Endothelial cell of umbilical vein (primary cell): ENCODE measurements at regions not wholly inside any gene's neighbourhood (a gene's known extent, or its start where the extent isn't known, plus 50 kb on each side); places are given as distances from the start of the nearest gene placed in this dataset.

Source experiments
- BruUV-seq: library from RNA; stranded (reverse); fragments of 400-500 nt; replicated peaks from 2 replicates; lab custom pipeline; 2021; lab: Mats Ljungman, UMichigan
- CTCF ChIA-PET: fragments of 300-600, 350-600 bp; sonication (Branson Sonifier 250); formaldehyde crosslinking; loops from one replicate; lab custom pipeline; 2021; ENCODE audit warnings: antibody characterized with exemption, inconsistent platforms; lab: Charles Lee
- POLR2A ChIA-PET: fragments of 300-600, 350-600 bp; sonication (Branson Sonifier 250); formaldehyde crosslinking; loops from one replicate; lab custom pipeline; 2021; ENCODE audit warnings: antibody characterized with exemption, inconsistent platforms; lab: Charles Lee
- DNase-seq: peaks from one replicate; pipeline ENCODE4 v3.0.0-alpha.2; 2011; ENCODE audit warnings: low read depth, low spot score
- FAIRE-seq: peaks from 2 replicates; lab custom pipeline; 2011; peaks lifted over from hg19 to GRCh38; lab: Jason Lieb, UNC
- H2AFZ ChIP-seq: 2 replicates; pipeline ENCODE4 v1.6.0; 2012; ENCODE audit warnings: low read depth, low read length, control low read depth, inconsistent platforms
- H3K27ac ChIP-seq: 2 replicates; pipeline ENCODE4 v1.5.1; 2011; ENCODE audit warnings: low read depth, mild to moderate bottlenecking, control low read depth, low read length, moderate library complexity; ENCODE audit not compliant: insufficient read depth
- H3K27me3 ChIP-seq, 2 experiments: 2 replicates each; pipeline versions ENCODE4 v1.6.0 to v1.6.1; 2011; ENCODE audit warnings: low read length in 2 of 2, mixed read lengths in 1 of 2; ENCODE audit not compliant: control insufficient read depth in 2 of 2, insufficient read depth in 2 of 2
- H3K36me3 ChIP-seq, 2 experiments: 2 replicates in 1 of 2; 3 replicates in 1 of 2; pipeline ENCODE4 v1.5.1; 2011; ENCODE audit warnings: low read length in 2 of 2, mild to moderate bottlenecking in 1 of 2, moderate library complexity in 1 of 2; ENCODE audit not compliant: control insufficient read depth in 2 of 2, insufficient read depth in 2 of 2; ENCODE audit errors: extremely low read depth in 1 of 2
- H3K4me1 ChIP-seq: 3 replicates; pipeline ENCODE4 v1.5.1; 2011; ENCODE audit warnings: mild to moderate bottlenecking, low read length; ENCODE audit not compliant: control insufficient read depth, insufficient read depth; ENCODE audit errors: extremely low read depth
- H3K4me2 ChIP-seq: 2 replicates; pipeline ENCODE4 v1.6.1; 2011; ENCODE audit warnings: low read length, control low read depth, mixed read lengths; ENCODE audit not compliant: insufficient read depth
- H3K4me3 ChIP-seq, 3 experiments: fragments of 200-600 bp in 1 of 3; sonication (generic), shearing (Covaris generic) in 1 of 3; replicated peaks in 1 of 3; 2 replicates each; pipeline ENCODE4 v1.5.1; 2011 to 2016; ENCODE audit warnings: control low read depth in 3 of 3, low read length in 3 of 3, mild to moderate bottlenecking in 2 of 3, inconsistent platforms in 1 of 3, low read depth in 1 of 3, moderate library complexity in 1 of 3; ENCODE audit not compliant: insufficient read depth in 1 of 3
- H3K79me2 ChIP-seq: 2 replicates; pipeline ENCODE4 v1.6.0; 2012; ENCODE audit warnings: low read length, inconsistent platforms; ENCODE audit not compliant: control insufficient read depth, insufficient read depth
- H3K9ac ChIP-seq: replicated peaks from 2 replicates; pipeline ENCODE3; 2011; ENCODE audit warnings: low read length, control low read depth; ENCODE audit not compliant: insufficient read depth; ENCODE audit errors: extremely low read depth
- H3K9me1 ChIP-seq: replicated peaks from 3 replicates; pipeline ENCODE4 v1.6.0; 2011; ENCODE audit warnings: mild to moderate bottlenecking, low read length; ENCODE audit not compliant: control insufficient read depth, insufficient read depth; ENCODE audit errors: extremely low read depth
- H3K9me3 ChIP-seq: replicated peaks from 2 replicates; pipeline ENCODE4 v1.5.1; 2012; ENCODE audit warnings: low read length, inconsistent platforms; ENCODE audit not compliant: control insufficient read depth, insufficient read depth
- H4K20me1 ChIP-seq: replicated peaks from 2 replicates; pipeline ENCODE3; 2011; ENCODE audit warnings: mild to moderate bottlenecking, low read length; ENCODE audit not compliant: control insufficient read depth, insufficient read depth; ENCODE audit errors: extremely low read depth
- EZH2 ChIP-seq: IDR thresholded peaks from 2 replicates; pipeline ENCODE4 v1.6.1; 2012; ENCODE audit warnings: borderline replicate concordance, low read depth, mild to moderate bottlenecking, moderate library complexity, low read length, inconsistent platforms; ENCODE audit not compliant: severe bottlenecking
- FOS ChIP-seq: IDR thresholded peaks from 2 replicates; pipeline ENCODE4 v1.6.1; 2011; ENCODE audit warnings: mild to moderate bottlenecking, low read length, moderate library complexity, borderline replicate concordance; ENCODE audit not compliant: insufficient read depth
- GATA2 ChIP-seq: IDR thresholded peaks from 2 replicates; pipeline ENCODE4 v1.7.0; 2011; ENCODE audit warnings: low read depth, mild to moderate bottlenecking, moderate library complexity, mixed read lengths, low read length; ENCODE audit not compliant: insufficient read length, insufficient read depth
- JUN ChIP-seq: IDR thresholded peaks from 2 replicates; pipeline ENCODE4 v1.6.1; 2011; ENCODE audit warnings: borderline replicate concordance, low read depth; ENCODE audit not compliant: insufficient read length, insufficient read depth
- MYC ChIP-seq: IDR thresholded peaks from one replicate; pipeline ENCODE4 v1.6.1; 2011; ENCODE audit warnings: mild to moderate bottlenecking, low read depth, low read length
- POLR2A ChIP-seq: IDR thresholded peaks from 2 replicates; pipeline ENCODE4 v1.6.1; 2012; ENCODE audit warnings: low read depth, mild to moderate bottlenecking, control low read depth, low read length
- POLR2AphosphoS5 ChIP-seq: IDR thresholded peaks from 2 replicates; pipeline ENCODE4 v1.6.1; 2012; ENCODE audit warnings: low read depth, mild to moderate bottlenecking, control low read depth, low read length, moderate library complexity; ENCODE audit not compliant: insufficient read depth
- dilution Hi-C: fragments of 300-500 bp; cut with MboI; formaldehyde crosslinking; loops from one replicate; pipeline ENCODE4 v1.15.0; 2019; ENCODE audit warnings: low sequenced_read_pairs; ENCODE audit not compliant: extremely low pct_ligation_motif_present
- intact Hi-C: fragments of 100-400 bp; cut with micrococcal nuclease; formaldehyde crosslinking; loops from one replicate; pipeline ENCODE4 v1.10.0; 2022
- TF ChIP-seq, protein P1 (sequence below): IDR thresholded peaks from 2 replicates; pipeline ENCODE4 v1.6.1; 2011; ENCODE audit not compliant: insufficient read depth, insufficient read length
- TF ChIP-seq, protein P2 (sequence below), 2 donors: IDR thresholded peaks; 1 replicate in 1 of 2; 2 replicates in 1 of 2; pipeline ENCODE4 v1.5.1; 2011; ENCODE audit warnings: low read length in 2 of 2, mild to moderate bottlenecking in 2 of 2, moderate library complexity in 2 of 2, control low read depth in 1 of 2, inconsistent platforms in 1 of 2, low read depth in 1 of 2; ENCODE audit not compliant: insufficient read depth in 1 of 2; ENCODE audit errors: extremely low read depth in 1 of 2

DNA sequence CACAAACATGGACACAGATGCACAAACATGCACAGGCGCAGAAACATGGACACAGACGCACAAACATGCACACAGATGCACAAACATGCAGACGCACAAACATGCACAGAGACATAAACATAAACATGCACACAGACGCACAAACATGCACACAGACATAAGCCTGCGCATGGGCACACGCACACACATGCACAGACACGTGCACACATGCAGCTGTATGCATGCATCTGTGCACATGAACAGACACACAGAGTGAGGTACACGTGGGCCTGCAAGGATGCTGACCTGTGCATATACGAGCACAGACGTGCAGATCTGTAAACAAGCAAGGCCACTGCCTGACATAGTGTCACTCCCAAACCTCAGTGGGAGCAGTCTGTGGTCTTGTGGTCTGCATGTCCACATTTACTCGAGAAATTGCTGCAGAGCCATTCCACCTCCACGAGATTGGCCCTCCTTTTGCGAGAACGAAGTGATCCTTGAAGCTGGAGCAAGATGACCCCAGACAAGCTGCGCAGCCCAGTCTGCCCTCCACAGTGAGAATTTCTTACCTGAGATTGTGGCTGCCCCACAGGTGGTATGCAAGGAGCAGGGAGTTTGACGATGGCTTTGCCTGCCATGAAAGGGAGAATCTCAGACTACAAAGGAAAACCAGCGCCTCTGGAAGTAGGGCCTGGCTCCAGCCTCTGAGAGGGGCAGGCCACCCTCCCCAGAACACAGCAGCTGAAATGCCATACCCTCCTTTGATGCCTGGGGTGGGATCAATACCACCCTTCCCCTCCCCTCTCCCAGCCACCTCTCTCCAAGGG lies 299.9 kb downstream of the BRD1 start:
- no peaks in the 10 kb centered on the region for H3K27me3 ChIP-seq

More for the DNA sequence above, 299.9 kb downstream of the BRD1 start:
- intact Hi-C loops (no loop called here), dilution Hi-C loops (no loop called here)
- ChIA-PET POLR2A (no interaction called here), CTCF (no interaction called here)
- no peaks in the 10 kb centered on the region for H3K9me1 ChIP-seq
- no peaks in the 10 kb centered on the region for H3K9me3 ChIP-seq
- H3K9ac ChIP-seq = no peak overlapping the region
- no peak overlapping the region for H3K4me3 ChIP-seq
- H3K79me2 ChIP-seq = no peaks in the 10 kb centered on the region
- H2AFZ ChIP-seq = no peak overlapping the region
- H4K20me1 ChIP-seq = no peaks in the 10 kb centered on the region
- no peaks in the 10 kb centered on the region for H3K4me1 ChIP-seq
- FAIRE-seq (no peak), DNase-seq (no peak)
- BruUV-seq = no TSS peak
- H3K27ac ChIP-seq = no peak overlapping the region
- no peaks in the 10 kb centered on the region for H3K36me3 ChIP-seq
- no peak overlapping the region for H3K4me2 ChIP-seq
- no peak for TF ChIP-seq GATA2
- TF ChIP-seq POLR2AphosphoS5 = no peak
- TF ChIP-seq JUN = no peak
- TF ChIP-seq, protein P1, sequence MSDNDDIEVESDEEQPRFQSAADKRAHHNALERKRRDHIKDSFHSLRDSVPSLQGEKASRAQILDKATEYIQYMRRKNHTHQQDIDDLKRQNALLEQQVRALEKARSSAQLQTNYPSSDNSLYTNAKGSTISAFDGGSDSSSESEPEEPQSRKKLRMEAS = no peak
- TF ChIP-seq MYC = no peak
- no peak for TF ChIP-seq EZH2
- TF ChIP-seq, protein P2, sequence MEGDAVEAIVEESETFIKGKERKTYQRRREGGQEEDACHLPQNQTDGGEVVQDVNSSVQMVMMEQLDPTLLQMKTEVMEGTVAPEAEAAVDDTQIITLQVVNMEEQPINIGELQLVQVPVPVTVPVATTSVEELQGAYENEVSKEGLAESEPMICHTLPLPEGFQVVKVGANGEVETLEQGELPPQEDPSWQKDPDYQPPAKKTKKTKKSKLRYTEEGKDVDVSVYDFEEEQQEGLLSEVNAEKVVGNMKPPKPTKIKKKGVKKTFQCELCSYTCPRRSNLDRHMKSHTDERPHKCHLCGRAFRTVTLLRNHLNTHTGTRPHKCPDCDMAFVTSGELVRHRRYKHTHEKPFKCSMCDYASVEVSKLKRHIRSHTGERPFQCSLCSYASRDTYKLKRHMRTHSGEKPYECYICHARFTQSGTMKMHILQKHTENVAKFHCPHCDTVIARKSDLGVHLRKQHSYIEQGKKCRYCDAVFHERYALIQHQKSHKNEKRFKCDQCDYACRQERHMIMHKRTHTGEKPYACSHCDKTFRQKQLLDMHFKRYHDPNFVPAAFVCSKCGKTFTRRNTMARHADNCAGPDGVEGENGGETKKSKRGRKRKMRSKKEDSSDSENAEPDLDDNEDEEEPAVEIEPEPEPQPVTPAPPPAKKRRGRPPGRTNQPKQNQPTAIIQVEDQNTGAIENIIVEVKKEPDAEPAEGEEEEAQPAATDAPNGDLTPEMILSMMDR (IDR thresholded peaks at IDR 0.05; ENCODE audit: extremely low read depth in 1 of 2, insufficient read depth in 1 of 2, low read depth in 1 of 2, low read length in 2 of 2) = no peak
- TF ChIP-seq POLR2A = no peak
- no peak for TF ChIP-seq FOS
